AG08395 (cell line): ENCODE measurements at regions not wholly inside any gene's neighbourhood (a gene's known extent, or its start where the extent isn't known, plus 50 kb on each side); places are given as distances from the start of the nearest gene placed in this dataset.

ENCODE experiments used
- DNase-seq: peaks from one replicate; pipeline ENCODE4 v3.0.0; 2012; ENCODE audit warnings: mixed read lengths, low spot score

DNA sequence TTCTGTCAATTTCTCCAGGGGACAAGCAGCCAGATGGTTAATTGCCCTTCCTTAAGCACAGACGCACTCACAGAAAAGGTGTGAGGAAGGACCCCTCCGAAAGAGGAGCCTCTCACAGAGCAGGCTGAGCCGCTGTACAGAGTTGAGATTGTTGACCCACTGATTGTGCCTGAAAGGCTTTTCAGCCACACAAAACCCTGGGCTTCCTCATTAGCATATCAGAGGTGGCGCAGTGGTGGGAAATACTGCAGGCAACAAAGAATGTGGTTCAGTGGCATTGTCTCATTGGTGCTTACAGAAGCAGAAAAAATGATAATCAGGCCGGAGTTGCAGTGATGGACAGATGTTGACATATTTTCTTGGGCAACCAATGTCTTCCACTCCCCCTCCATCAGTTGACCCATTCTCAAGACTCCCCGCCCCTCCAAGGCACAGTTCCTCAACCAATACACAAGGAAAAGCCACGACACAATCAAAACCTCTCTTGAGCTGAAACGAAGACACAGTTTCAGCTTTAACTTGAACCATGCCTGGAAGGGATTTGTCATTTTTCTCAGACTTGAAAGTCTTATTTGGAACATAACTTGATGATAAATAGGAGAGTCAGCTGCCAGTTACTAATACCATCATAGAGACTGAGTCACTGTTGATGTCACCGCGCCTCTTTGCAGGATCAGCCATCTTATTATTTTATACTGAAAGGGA lies 53.1 kb downstream of the ATXN3L start:
- no peak for DNase-seq

DNA sequence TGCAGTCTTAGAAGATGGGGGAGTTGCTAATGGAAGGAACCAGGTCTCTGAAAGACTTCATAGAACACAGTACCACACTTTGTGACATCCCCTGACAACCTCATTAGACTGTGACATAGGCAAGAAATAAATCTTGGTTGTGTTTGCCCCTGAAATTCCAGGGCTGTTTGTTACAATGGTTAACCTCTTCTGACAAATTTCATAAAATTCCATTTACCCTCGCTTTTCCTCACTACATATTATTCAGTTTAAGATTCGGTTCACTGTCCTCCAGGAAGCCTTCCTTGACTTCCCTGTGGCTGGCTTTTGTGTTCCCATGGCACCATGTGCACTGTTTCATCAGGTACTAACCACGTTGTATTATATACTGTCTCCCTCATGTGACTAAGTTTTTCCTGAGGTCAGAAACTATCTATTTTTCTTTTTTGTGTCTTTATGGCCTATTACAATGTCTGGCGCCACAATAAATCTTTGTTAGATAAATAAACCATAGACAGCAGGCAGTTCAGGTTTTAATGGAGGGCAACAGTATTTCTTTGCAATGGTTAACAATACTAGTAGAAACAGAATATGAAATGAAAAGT lies 54.2 kb downstream of the ATXN3L start:
- no peak for DNase-seq

DNA sequence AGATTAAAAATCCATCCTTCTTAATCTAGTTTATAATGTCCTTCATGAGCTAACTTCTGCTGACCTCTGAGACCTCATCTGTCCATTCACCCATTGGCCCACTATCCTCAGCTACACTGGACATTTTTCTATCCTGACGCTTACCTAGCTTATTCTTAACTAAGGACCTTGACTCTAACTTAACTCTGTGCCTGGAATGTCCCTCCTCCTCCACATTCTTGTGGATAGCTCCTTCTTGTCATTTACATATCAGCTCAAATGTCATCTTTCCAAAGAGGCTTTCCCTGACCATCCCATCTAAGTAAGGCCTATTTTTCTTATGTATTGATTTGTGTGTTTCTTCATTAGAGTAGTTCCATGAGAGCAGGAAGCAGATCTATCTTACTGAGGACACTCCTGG lies 54.7 kb downstream of the ATXN3L start:
- DNase-seq, result no peak

DNA sequence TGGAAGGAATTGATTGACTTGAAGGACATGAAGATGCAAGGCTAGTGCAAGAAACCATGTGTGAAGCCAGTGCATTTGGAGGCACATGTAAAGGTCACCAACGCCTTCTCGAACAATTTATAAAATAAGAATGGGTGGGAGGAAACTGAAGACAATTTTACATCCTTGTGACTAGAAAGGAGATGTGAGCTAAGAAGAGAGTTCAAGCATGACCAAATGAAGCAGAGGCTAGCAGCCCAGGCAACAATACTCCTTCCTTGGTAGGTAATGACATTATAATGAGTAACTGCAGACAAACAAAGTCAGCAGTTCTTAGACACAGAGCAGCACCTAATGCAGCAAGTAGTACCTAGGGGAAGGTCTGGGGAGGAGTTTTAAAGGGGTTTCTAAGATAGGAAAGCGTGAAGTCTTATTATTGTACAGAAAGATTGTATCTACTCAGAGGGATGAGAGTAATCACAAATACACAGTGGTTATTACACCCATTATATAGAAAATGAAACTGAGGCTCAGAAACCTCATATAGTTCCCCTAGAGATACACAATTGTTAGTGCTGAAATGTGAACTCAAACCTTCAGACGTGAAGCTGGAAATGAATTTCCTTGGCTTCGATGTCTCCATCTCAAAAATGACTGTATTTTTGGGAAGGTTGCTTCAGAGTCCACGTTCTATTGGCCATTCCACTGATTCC lies 56.1 kb downstream of the ATXN3L start:
- DNase-seq, result no peak

DNA sequence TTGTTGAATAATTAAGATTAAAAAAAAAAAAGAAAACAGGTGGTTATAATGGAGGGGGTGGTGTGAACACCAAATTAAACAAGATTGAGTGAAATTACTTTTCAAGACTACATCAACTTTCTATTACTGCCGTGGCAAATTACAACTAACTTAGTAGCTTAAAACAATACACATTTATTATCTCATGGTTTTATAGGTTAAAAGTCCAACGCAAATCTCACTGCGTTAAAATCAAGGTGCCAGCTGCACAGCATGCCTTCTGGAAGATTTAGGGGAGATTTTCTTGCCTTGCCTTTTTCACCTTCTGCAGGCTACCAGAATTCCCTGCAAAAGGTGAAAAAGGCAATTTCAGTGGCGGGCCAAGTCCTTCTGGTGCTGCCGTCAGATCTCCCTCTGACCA lies 58.5 kb downstream of the ATXN3L start:
- no peak for DNase-seq

DNA sequence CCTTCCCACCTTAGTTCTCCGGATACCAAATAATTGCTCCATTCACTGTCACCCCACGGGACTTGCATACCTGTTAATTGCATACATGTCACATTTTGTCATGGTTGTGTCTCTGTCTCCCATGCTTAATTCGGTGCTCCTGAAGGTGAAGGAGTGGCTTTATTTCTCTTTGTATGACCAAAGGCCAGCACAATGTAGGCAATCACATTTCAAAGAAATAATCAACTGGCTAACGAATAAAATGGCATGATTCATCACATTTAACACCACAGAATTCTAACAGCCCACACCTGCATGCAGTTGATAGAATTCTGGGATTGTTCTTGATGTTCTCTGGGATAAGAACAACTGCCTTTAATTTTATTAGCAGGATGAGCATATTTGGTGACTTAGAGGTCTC lies 59.3 kb downstream of the ATXN3L start:
- DNase-seq, result no peak

DNA sequence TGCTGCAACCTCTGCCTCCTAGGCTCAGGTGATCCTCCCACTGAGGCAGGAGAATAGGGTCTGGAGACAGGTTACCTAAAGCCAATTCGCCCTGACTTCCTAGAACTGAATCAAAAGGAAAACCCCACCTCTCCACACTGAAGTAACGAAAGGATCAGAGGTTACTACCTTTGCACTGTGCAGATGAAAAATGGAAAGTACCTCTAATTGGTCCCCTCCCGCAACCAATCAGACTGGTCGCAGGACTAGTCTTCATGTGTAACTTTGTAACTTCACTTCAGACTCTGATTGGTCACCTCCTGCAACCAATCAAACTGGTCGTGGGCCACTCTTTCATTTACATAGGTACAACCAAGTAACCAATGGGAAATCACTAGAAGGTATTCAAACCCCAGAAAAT lies 61.1 kb downstream of the ATXN3L start:
- DNase-seq, result no peak

DNA sequence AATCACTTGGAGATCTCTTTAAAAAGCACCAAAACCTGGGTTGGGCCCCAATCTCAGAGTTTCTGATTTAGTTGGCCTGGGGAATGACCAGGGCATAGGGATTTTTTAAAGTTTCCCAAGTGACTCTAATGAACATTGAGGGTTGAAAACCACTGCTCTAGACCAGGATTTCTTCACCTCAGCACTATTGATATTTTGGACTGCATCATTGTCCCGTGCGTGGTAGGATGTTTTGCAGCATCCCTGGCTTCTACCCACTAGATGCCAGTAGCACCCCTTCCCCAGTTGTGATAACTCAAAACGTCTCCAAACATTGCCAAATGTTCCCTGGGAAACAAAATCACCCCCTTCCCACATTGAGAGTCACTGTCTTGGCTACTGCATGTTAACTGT lies 61.8 kb downstream of the ATXN3L start:
- no peak for DNase-seq

DNA sequence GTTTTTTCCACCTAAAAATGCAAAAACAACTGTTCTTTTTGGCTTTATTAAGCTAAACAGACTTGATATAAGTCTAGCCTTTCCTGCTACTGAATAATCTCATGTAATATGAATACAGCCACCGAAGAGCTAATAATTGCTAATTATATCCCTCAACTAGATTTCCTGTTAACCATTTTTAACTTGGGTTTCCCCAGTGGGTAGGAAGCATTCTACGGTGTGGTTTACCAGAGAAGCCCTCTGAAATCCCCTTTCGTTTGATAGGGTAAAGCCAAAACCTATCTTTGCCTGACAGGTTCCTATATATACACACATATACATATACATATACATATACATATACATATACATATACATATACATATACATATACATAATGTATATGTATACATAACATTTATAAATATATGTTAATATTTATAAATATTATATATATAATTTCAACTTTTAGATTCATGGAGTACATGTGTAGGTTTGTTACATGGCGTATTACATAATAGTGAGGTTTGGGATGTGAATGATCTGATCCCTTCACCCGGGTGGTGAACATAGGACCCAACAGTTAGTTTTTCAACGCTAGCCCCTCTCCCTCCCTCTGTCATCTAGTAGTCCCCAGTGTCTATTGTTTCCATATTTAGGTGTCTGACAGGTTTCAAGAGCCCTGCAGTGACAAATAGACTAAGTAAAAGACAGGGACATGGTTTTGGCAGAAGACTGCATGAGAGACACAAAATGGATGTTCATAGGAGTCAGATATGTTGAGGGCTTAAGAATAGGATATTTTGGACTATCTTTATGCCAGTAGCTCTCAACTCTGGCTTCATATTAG lies 62.4 kb downstream of the ATXN3L start:
- DNase-seq, result no peak

DNA sequence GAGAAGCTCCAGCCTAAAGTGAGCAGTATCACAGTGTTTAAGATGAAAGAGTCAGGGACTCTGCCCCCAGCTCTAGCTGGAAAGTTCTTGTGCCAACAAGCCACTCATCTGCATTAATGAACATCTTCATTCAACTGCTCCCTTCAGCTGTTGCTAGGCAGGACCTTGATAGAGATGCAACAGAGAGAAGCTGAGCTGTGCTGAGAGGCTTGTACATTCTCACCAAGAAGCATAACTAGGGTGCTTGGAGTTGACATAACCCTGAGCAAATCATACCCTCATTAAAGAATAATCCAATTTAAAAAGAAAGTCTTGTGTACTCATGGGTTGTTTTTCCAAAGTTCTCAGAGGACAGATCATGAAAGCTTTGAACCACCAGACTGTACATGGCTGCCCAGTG lies 63.2 kb downstream of the ATXN3L start:
- no peak for DNase-seq

DNA sequence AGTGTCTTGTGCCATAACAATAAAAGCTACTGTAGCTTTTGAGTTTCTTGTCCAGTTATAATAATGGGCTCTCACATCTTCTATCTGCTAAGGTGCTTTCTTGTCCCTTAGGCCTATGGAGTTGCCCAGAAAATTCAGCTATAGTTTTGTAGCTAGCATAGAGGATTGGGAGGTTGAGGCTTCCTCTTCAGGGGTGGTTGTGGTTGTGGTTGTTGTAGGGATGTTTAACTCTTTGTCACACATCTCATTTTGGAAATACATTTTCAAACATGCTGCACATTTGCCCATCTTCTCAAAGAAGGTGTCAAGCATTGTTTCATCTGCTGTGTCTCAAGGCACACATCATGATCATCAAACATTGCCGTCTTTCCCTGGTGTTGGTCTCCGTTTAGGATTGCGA lies 65.0 kb downstream of the ATXN3L start:
- no peak for DNase-seq

DNA sequence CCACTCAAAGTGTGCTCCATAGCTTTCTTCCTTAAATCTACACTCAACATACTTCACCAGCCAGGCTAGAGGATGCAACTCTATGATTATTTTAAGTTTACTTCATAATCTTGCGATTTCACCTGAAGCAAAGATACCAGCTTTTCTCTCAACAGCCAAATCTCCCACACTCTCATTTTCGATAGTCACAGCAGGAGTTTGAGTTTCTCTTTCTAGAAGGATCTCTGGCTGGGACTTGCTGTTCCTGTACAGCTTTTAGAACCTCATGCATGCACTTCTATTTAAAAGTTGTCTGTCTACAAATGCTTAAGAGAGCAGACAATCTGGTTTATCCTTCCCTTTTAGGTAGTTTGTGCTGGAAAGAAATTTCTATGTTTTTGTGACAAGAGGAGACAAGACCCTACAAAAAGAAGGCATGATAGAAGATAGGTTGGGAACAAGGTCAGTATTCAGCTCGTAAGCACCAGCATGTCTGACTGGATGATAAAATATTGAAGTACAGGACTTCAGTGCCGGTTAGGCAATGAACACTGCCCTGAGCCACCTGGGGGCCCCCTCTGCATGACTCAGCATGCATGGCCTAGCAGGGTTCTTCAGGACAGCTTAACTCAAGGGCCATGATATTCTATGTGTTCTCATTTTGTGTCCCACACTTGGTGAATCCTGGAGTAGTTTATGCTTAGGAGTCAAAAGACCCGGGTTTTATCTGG lies 65.6 kb downstream of the ATXN3L start:
- no peak for DNase-seq

DNA sequence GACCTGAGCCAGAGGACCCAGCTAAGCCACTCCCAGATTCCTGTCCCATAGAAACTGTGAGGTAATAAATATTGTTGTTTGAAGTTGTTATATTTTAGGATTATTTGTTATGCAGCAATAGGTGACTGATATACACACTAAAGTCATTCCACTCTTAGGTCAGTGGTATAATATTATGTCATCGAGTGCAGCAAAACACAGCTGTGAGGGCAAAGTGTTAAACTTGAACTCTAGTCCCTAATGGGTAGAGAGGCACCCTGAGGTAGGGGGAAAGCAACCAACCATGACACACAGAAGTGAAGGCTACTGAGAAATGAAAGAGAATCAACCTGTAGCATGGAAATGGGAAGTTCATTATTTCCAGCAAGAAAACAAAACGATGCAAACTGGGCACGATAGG lies 66.6 kb downstream of the ATXN3L start:
- no peak for DNase-seq

DNA sequence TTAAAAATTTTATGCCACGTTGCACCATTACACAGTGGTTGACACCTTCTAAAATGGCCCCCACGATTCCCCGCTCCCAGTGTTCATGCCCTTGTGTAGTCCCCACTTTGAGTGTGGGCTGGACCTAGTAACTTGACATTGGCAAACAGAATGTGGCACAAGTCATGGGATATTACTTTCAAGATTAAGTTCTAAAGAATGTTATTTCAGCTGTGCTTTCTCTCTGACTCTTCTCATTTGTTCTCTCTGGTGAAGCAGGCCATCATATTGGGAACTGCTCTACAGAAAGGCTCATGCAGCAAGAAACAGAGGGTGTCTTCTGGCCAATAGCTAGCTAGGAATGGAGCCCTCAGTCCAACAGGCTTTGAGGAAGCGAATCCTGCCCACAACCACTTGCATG lies 67.1 kb downstream of the ATXN3L start:
- no peak for DNase-seq

DNA sequence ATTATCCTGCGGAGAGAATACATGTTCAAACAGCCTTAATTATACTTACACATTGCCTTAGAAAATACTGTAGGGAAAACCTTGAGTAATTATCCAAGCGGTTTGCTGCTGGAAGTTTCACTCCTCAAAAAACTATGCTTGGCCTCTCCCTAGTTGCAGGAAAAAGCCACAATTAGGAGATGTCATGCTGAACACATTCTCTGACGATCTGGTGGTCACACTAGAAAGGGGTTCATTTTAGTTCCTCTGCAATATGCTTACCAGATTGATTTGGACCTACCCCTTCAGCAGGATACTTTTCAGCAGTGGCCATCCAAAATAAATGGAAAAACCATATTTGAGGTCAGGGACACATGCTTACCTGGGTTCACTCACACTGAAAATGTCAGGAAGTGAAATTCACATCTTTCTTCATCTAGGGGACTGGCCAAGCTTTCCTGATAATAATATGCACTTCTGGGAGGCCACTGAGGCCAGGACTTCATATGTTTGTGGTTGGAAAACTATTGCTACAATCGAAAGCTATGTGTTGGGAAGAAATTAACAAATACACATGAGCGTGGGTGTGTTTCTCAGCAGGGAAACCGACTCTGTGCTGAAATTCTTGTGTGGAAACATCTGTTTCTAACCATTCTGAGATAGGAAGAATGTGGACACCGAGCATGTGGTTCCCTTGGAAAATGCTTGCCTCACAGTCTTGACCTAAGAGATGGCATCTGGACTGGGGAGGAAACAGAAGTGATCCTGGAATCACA lies 68.8 kb downstream of the ATXN3L start:
- DNase-seq, result peak; percentile 88

DNA sequence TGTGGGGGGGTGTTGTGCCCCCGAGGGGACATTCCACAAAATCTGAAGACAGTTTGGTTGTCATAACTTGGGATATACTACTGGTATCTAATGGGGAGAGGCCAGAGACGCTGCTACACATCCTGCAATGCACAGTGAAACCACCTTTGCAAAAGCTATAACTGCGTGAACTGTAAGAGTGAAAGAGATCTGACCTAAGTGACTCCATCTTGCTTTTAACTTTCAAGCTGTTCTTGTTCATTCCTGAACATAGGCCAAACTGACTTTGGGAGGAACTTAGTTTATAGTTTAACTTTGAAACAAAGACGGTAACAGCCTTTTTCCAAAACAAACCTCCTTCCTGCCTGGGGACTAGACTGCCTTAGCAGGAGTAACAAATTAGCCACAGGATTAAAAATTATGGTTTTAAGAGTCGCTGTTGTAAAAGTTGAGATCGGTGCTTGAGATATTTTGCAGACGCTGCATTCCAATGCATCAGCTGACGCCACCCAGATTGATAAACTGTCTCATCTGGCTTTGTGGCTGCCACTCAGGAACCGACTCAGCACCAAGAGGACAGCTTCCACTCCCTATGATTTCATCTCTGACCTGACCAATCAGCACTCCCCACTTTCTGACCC lies 70.9 kb downstream of the ATXN3L start:
- no peak for DNase-seq

DNA sequence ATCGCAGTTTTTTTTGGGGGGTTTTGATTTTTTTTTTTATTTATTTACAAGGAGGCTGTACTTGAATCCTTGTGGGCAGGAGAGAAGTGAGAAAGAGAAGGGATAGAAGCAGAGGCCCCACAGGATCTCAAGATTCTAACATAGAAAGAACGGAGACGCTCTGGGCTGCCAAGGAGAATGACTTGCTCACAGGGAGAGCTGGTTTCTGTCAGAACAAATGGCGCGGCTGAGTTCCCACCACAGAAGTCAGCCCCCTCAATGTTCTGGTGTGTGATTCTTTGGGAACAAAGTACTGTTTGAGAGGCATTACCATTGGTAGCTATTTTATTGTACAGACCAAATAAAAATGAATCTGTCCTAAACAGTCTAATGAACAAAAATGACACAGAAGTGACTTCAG lies 80.6 kb downstream of the ATXN3L start:
- no peak for DNase-seq

DNA sequence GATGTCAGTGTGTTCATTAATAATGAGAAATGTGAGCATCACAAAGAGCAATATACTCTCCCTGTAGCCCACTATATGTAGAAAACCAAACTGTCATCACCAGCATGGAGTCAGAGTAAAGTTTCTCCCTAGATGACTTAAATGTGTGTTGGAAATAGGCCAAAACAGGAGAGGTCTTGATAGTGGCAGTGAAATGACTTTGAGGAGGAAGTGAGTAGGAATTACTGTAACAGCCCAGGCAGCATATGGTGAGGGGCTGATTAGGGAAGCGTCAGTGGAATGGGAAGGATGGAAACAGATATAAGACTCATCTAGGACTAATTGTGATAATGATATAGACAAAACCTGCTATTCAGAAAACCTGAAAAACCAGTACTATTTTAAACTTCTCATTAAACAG lies 83.9 kb downstream of the ATXN3L start:
- DNase-seq, result no peak

DNA sequence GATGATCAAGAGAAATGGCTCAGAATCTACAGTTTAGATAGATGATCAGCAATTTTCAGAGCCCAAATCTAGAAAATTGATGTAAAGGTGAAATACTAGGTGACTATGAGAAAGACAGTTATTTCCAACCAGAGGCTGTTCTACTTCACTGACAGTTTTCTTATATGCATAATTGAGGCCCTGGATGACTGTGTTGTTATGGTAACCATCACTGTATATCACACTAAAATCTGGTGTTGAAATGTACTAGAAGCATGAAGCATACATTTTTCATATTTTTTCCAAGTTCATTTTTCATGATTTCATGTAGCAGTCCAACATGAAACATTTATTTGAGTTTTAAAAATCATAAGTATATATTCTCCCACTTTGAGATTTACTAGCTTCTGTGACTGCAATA lies 87.4 kb downstream of the ATXN3L start:
- no peak for DNase-seq

DNA sequence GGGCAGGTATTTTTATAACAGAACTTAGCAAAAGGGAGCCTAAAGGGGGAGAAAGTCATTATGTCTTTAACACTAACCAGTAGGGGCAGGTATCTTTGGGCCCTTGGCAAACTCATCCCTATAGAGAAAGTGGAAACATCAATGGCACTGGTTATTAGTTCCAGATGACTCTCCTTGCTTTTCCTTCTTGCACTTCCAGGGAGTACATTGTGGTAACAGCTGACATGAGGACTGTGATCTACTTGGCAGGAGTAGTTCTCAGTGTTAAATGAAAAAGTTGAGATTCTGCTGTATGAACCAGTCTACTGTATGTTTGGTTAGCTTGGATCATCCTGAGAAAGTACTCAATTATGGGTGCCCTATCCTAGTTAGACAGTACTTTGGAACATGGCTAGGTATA lies 93.6 kb downstream of the ATXN3L start:
- DNase-seq, result no peak
